B cell (primary cell): ENCODE measurements at regions not wholly inside any gene's neighbourhood (a gene's known extent, or its start where the extent isn't known, plus 50 kb on each side); places are given as distances from the start of the nearest gene placed in this dataset.

Experiments
- ATAC-seq: fragments of 200-7000 bp; cut with Tn5 transposase; one replicate; pipeline ENCODE4 v1.10.0; 2021; ENCODE audit warnings: low read depth, mild to moderate bottlenecking, moderate number of reproducible peaks, moderate library complexity
- CTCF ChIA-PET: fragments of 350-600 bp; sonication (Branson Sonifier 250); formaldehyde crosslinking; loops from one replicate; lab custom pipeline; 2021; ENCODE audit warnings: antibody characterized with exemption, inconsistent platforms; lab: Charles Lee
- POLR2A ChIA-PET: fragments of 350-600 bp; sonication (Branson Sonifier 250); formaldehyde crosslinking; loops from one replicate; lab custom pipeline; 2021; ENCODE audit warnings: antibody characterized with exemption; lab: Charles Lee
- DNase-seq: peaks from one replicate; pipeline ENCODE4 v3.0.0; 2013
- H2AFZ ChIP-seq: 2 replicates; pipeline ENCODE4 v1.6.1; 2012; ENCODE audit warnings: mild to moderate bottlenecking, low read depth, low read length; ENCODE audit not compliant: insufficient read depth, poor library complexity, severe bottlenecking
- H3K27ac ChIP-seq, 2 donors: 1 replicate in 1 of 2; 2 replicates in 1 of 2; pipeline ENCODE4 v1.5.1; 2012 to 2013; ENCODE audit warnings: low read length in 2 of 2, mild to moderate bottlenecking in 2 of 2, moderate library complexity in 1 of 2
- H3K27me3 ChIP-seq, 4 experiments: fragments of 200-600 bp in 1 of 4; sonication (generic) in 1 of 4; replicated peaks in 1 of 4; 1 replicate in 2 of 4; 2 replicates in 2 of 4; pipeline versions ENCODE4 v1.6.1 to v1.7.0; 2013 to 2016; ENCODE audit warnings: low read length in 3 of 4, mild to moderate bottlenecking in 2 of 4, mixed read lengths in 1 of 4, moderate library complexity in 1 of 4; ENCODE audit not compliant: insufficient read depth in 4 of 4, control insufficient read depth in 3 of 4; ENCODE audit errors: control extremely low read depth in 1 of 4
- H3K36me3 ChIP-seq, 2 experiments: replicated peaks in 1 of 2; 1 replicate in 1 of 2; 2 replicates in 1 of 2; pipeline versions ENCODE4 v1.6.1 to v1.7.1; 2013; ENCODE audit warnings: low read length in 1 of 2; ENCODE audit not compliant: insufficient read depth in 2 of 2, control insufficient read depth in 1 of 2; ENCODE audit errors: control extremely low read depth in 1 of 2, extremely low read depth in 1 of 2
- H3K4me1 ChIP-seq, 2 donors: fragments of 200-600 bp in 1 of 2; sonication (generic) in 1 of 2; 1 replicate in 1 of 2; 2 replicates in 1 of 2; pipeline versions ENCODE4 v1.5.1 to v1.6.1; 2013 to 2017; ENCODE audit warnings: low read length in 2 of 2; ENCODE audit not compliant: control insufficient read depth in 2 of 2, insufficient read depth in 2 of 2
- H3K4me2 ChIP-seq: replicated peaks from 2 replicates; pipeline ENCODE3; 2012; ENCODE audit warnings: mild to moderate bottlenecking, low read depth, low read length; ENCODE audit not compliant: poor library complexity, severe bottlenecking
- H3K4me3 ChIP-seq, 5 experiments: fragments of 200-600 bp in 1 of 5; sonication (generic) in 1 of 5; 1 replicate in 3 of 5; 2 replicates in 2 of 5; pipeline versions ENCODE4 v1.5.1 to v1.7.0; 2011 to 2016; ENCODE audit warnings: low read length in 4 of 5, mild to moderate bottlenecking in 4 of 5, low read depth in 2 of 5, control low read depth in 1 of 5, moderate library complexity in 1 of 5; ENCODE audit not compliant: insufficient read depth in 1 of 5; ENCODE audit errors: control extremely low read depth in 1 of 5, extremely low read depth in 1 of 5
- H3K79me2 ChIP-seq: fragments of 200-600 bp; sonication (generic); one replicate; pipeline ENCODE4 v1.6.0; 2016; ENCODE audit warnings: low read length; ENCODE audit not compliant: control insufficient read depth, insufficient read depth
- H3K9ac ChIP-seq: fragments of 200-600 bp; sonication (generic); 2 replicates; pipeline ENCODE4 v1.6.1; 2017; ENCODE audit warnings: mild to moderate bottlenecking, low read length, moderate library complexity
- H3K9me3 ChIP-seq, 3 donors: one replicate each; pipeline versions ENCODE4 v1.6.1 to v1.7.1; 2013; ENCODE audit warnings: low read length in 2 of 3; ENCODE audit not compliant: control insufficient read depth in 2 of 3, insufficient read depth in 1 of 3; ENCODE audit errors: control extremely low read depth in 1 of 3
- H4K20me1 ChIP-seq: 2 replicates; pipeline ENCODE4 v1.6.0; 2012; ENCODE audit warnings: mild to moderate bottlenecking, low read length; ENCODE audit not compliant: insufficient read depth, control insufficient read depth, poor library complexity, severe bottlenecking
- H3K27ac Mint-ChIP-seq: one replicate; pipeline ENCODE4 v1.8.0; 2021; ENCODE audit warnings: mixed read lengths
- H3K27me3 Mint-ChIP-seq: one replicate; pipeline ENCODE4 v1.8.0; 2021; ENCODE audit warnings: mixed read lengths
- H3K4me1 Mint-ChIP-seq: one replicate; pipeline ENCODE4 v1.8.0; 2021; ENCODE audit warnings: mixed read lengths
- H3K4me3 Mint-ChIP-seq: one replicate; pipeline ENCODE4 v1.8.0; 2021; ENCODE audit warnings: mixed read lengths
- H3K9me3 Mint-ChIP-seq: one replicate; pipeline ENCODE4 v1.8.0; 2022; ENCODE audit warnings: mixed read lengths; ENCODE audit not compliant: insufficient read depth
- EZH2 ChIP-seq: IDR thresholded peaks from 2 replicates; pipeline ENCODE4 v1.6.1; 2012; ENCODE audit warnings: borderline replicate concordance, low read depth, mild to moderate bottlenecking, moderate library complexity, low read length; ENCODE audit not compliant: insufficient read depth, poor library complexity, severe bottlenecking
- WGBS: methylation state at CpG from one replicate; pipeline ENCODE4 v1.1.5; 2013; ENCODE audit warnings: missing lambda C conversion rate; ENCODE audit not compliant: insufficient coverage; 5-methylcytosine and 5-hydroxymethylcytosine counted together
- intact Hi-C: fragments of 100-400 bp; cut with micrococcal nuclease; formaldehyde crosslinking; loops from one replicate; pipeline ENCODE4 v1.10.0; 2022
- TF ChIP-seq, protein P1 (sequence below): fragments of 200-600 bp; IDR thresholded peaks from one replicate; pipeline ENCODE4 v1.8.0; 2022; ENCODE audit warnings: antibody characterized with exemption, mild to moderate bottlenecking

DNA sequence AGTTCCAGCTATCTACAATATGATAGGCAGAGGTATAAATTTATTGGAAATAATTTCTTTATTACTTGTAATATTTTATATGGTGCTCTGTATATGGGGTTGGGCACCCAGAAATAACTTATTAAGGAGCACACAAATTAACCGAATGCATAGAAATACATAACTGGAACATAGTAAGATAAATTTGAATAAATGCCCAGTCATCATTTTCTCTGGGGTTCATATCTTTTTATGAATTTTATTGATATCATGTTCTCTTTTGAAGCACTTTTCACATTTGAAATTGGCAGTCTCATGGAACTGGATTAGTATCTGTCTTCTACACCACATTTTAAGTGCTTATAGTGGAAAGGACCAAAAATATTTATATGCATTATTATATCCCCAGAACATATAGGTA is 122.0 kb downstream of the PCDH7 start:
- Mint-ChIP-seq H3K27me3 (no peaks in the 10 kb centered on the region), H3K27ac (no peak overlapping the region), H3K9me3 (peaks cover 3% of the 10 kb centered on the region), H3K4me3 (no peak overlapping the region), H3K4me1 (no peaks in the 10 kb centered on the region)
- Histone ChIP-seq H4K20me1 (no peaks in the 10 kb centered on the region), H3K9me3 (no peaks in the 10 kb centered on the region), H3K9ac (no peak overlapping the region), H3K27me3 (no peaks in the 10 kb centered on the region), H3K36me3 (no peaks in the 10 kb centered on the region), H3K79me2 (no peaks in the 10 kb centered on the region), H3K4me1 (no peaks in the 10 kb centered on the region), H3K4me2 (no peak overlapping the region), H3K27ac (no peak overlapping the region), H2AFZ (no peak overlapping the region), H3K4me3 (no peak overlapping the region)
- no peak for ATAC-seq
- ChIA-PET POLR2A (no interaction called here), CTCF (no interaction called here)
- DNase-seq = no peak
- intact Hi-C loops = no loop called here
- WGBS = no CpG with 5 or more reads among the region's 1 CpG
- TF ChIP-seq, protein P1, sequence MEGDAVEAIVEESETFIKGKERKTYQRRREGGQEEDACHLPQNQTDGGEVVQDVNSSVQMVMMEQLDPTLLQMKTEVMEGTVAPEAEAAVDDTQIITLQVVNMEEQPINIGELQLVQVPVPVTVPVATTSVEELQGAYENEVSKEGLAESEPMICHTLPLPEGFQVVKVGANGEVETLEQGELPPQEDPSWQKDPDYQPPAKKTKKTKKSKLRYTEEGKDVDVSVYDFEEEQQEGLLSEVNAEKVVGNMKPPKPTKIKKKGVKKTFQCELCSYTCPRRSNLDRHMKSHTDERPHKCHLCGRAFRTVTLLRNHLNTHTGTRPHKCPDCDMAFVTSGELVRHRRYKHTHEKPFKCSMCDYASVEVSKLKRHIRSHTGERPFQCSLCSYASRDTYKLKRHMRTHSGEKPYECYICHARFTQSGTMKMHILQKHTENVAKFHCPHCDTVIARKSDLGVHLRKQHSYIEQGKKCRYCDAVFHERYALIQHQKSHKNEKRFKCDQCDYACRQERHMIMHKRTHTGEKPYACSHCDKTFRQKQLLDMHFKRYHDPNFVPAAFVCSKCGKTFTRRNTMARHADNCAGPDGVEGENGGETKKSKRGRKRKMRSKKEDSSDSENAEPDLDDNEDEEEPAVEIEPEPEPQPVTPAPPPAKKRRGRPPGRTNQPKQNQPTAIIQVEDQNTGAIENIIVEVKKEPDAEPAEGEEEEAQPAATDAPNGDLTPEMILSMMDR = no peak
- no peak for TF ChIP-seq EZH2

DNA sequence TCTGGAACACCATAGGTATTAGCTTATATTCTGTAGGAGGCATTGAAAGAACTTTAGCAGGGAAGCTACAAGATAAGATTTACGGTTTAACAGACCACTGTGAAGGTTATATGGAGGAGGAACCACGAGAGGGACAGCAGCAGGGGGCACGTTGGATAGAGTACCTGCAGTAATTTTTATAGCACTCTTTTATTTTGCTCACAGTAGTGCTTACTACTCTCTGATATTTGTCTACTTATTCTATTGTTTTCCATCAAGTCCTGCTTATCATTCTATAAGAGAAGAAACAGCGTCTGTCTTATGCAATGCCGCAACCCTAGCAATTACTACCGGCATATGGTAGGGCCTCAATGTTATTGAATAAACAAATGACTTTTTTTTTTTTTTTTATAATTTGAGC is 122.5 kb downstream of the PCDH7 start:
- Histone ChIP-seq H3K9ac (no peak overlapping the region), H3K4me1 (no peaks in the 10 kb centered on the region), H3K9me3 (no peaks in the 10 kb centered on the region), H3K27ac (no peak overlapping the region), H2AFZ (no peak overlapping the region), H3K4me2 (no peak overlapping the region), H3K4me3 (no peak overlapping the region), H3K36me3 (no peaks in the 10 kb centered on the region), H3K27me3 (no peaks in the 10 kb centered on the region), H3K79me2 (no peaks in the 10 kb centered on the region), H4K20me1 (no peaks in the 10 kb centered on the region)
- no peak overlapping the region for H3K4me3 Mint-ChIP-seq
- H3K4me1 Mint-ChIP-seq = no peaks in the 10 kb centered on the region
- TF ChIP-seq EZH2 = no peak
- TF ChIP-seq, protein P1 = no peak
- intact Hi-C loops = no loop called here
- ATAC-seq (no peak), DNase-seq (no peak)
- no peaks in the 10 kb centered on the region for H3K27me3 Mint-ChIP-seq
- ChIA-PET POLR2A (no interaction called here), CTCF (no interaction called here)
- 88% methylated on average over 1 of the region's 6 CpGs for WGBS
- no peak overlapping the region for H3K27ac Mint-ChIP-seq
- H3K9me3 Mint-ChIP-seq = peaks cover 3% of the 10 kb centered on the region
